H1 (cell line): ENCODE measurements at regions not wholly inside any gene's neighbourhood (a gene's known extent, or its start where the extent isn't known, plus 50 kb on each side); places are given as distances from the start of the nearest gene placed in this dataset.

ENCODE experiments used
- CTCF ChIA-PET: fragments of 300-600 bp; sonication (Branson Sonifier 250); formaldehyde crosslinking; loops from one replicate; lab custom pipeline; 2021; ENCODE audit not compliant: partially characterized antibody; lab: Charles Lee
- POLR2A ChIA-PET: fragments of 300-600 bp; sonication (Branson Sonifier 250); formaldehyde crosslinking; loops from one replicate; lab custom pipeline; 2021; ENCODE audit warnings: inconsistent platforms; ENCODE audit not compliant: partially characterized antibody; lab: Charles Lee
- DNase-seq, 2 experiments: peaks; one replicate each; pipeline versions ENCODE4 v3.0.0 to v3.0.0-alpha.2; 2010 to 2022; ENCODE audit warnings: low spot score in 2 of 2, low read depth in 1 of 2, mixed read lengths in 1 of 2
- FAIRE-seq: peaks from 2 replicates; lab custom pipeline; 2011; peaks lifted over from hg19 to GRCh38; lab: Jason Lieb, UNC
- H2AFZ ChIP-seq: 2 replicates; pipeline ENCODE4 v1.8.1; 2012; ENCODE audit warnings: low read length, inconsistent platforms
- H2AK5ac ChIP-seq: 2 replicates; pipeline ENCODE4 v1.6.1; 2013; ENCODE audit warnings: low read depth, low read length
- H2BK120ac ChIP-seq: replicated peaks from 2 replicates; pipeline ENCODE3; 2013; ENCODE audit warnings: low read depth, low read length, inconsistent platforms
- H2BK12ac ChIP-seq: 2 replicates; pipeline ENCODE4 v1.6.1; 2013; ENCODE audit warnings: low read depth, low read length
- H2BK15ac ChIP-seq: 2 replicates; pipeline ENCODE4 v1.6.1; 2013; ENCODE audit warnings: low read length
- H2BK20ac ChIP-seq: 2 replicates; pipeline ENCODE4 v1.6.1; 2013; ENCODE audit warnings: low read length
- H2BK5ac ChIP-seq: 2 replicates; pipeline ENCODE4 v1.6.1; 2013; ENCODE audit warnings: low read depth, low read length
- H3K14ac ChIP-seq: 2 replicates; pipeline ENCODE4 v1.6.1; 2013; ENCODE audit warnings: inconsistent platforms; ENCODE audit not compliant: insufficient read length
- H3K18ac ChIP-seq: 2 replicates; pipeline ENCODE4 v1.6.1; 2013; ENCODE audit warnings: low read length; ENCODE audit errors: extremely low read depth
- H3K23ac ChIP-seq: 2 replicates; pipeline ENCODE4 v1.6.1; 2013; ENCODE audit warnings: inconsistent platforms; ENCODE audit not compliant: insufficient read length
- H3K23me2 ChIP-seq: 2 replicates; pipeline ENCODE4 v1.6.1; 2013; ENCODE audit warnings: low read depth, low read length
- H3K27ac ChIP-seq: 2 replicates; pipeline ENCODE4 v1.6.1; 2011; ENCODE audit warnings: low read depth, low read length, inconsistent platforms
- H3K27me3 ChIP-seq, 4 experiments: replicated peaks in 1 of 4; 1 replicate in 1 of 4; 2 replicates in 3 of 4; pipeline versions ENCODE4 v1.6.1 to v1.8.1; 2011 to 2013; ENCODE audit warnings: low read length in 3 of 4, mild to moderate bottlenecking in 3 of 4, inconsistent platforms in 2 of 4, mixed read lengths in 2 of 4, moderate library complexity in 1 of 4; ENCODE audit not compliant: control insufficient read depth in 3 of 4, insufficient read depth in 3 of 4; ENCODE audit errors: extremely low read depth in 1 of 4
- H3K36me3 ChIP-seq, 4 experiments: 2 replicates each; pipeline versions ENCODE4 v1.6.1 to v1.8.1; 2011 to 2013; ENCODE audit warnings: mild to moderate bottlenecking in 4 of 4, low read length in 3 of 4, moderate library complexity in 2 of 4, control low read depth in 1 of 4, inconsistent platforms in 1 of 4; ENCODE audit not compliant: insufficient read depth in 4 of 4, control insufficient read depth in 2 of 4
- H3K4ac ChIP-seq: replicated peaks from 2 replicates; pipeline ENCODE3; 2013; ENCODE audit warnings: low read length, low read depth, mixed read lengths, inconsistent platforms; ENCODE audit not compliant: insufficient read length
- H3K4me1 ChIP-seq, 4 experiments: replicated peaks in 1 of 4; 1 replicate in 1 of 4; 2 replicates in 3 of 4; pipeline versions ENCODE4 v1.6.1 to v1.8.1; 2011 to 2013; ENCODE audit warnings: low read length in 3 of 4, inconsistent platforms in 2 of 4, mixed read lengths in 1 of 4; ENCODE audit not compliant: insufficient read depth in 4 of 4, control insufficient read depth in 3 of 4
- H3K4me2 ChIP-seq, 2 experiments: 2 replicates each; pipeline versions ENCODE4 v1.6.1 to v1.8.1; 2011 to 2013; ENCODE audit warnings: low read depth in 2 of 2, low read length in 2 of 2, control low read depth in 1 of 2, inconsistent platforms in 1 of 2, mild to moderate bottlenecking in 1 of 2; ENCODE audit not compliant: insufficient read depth in 1 of 2
- H3K4me3 ChIP-seq, 4 experiments: fragments of 200-600, 300-600 bp in 1 of 4; sonication (generic), shearing (Covaris generic), sonication (Bioruptor Twin) in 1 of 4; 2 replicates each; pipeline versions ENCODE4 v1.5.1 to v1.8.1; 2011 to 2016; ENCODE audit warnings: low read length in 4 of 4, low read depth in 3 of 4, control low read depth in 2 of 4, inconsistent platforms in 2 of 4, mild to moderate bottlenecking in 2 of 4, mixed read lengths in 1 of 4, moderate library complexity in 1 of 4; ENCODE audit not compliant: insufficient read depth in 2 of 4; ENCODE audit errors: extremely low read depth in 1 of 4
- H3K56ac ChIP-seq: replicated peaks from 2 replicates; pipeline ENCODE3; 2013; ENCODE audit warnings: low read depth, mild to moderate bottlenecking, mixed read lengths, low read length, inconsistent platforms; ENCODE audit not compliant: insufficient read length
- H3K79me1 ChIP-seq: 2 replicates; pipeline ENCODE4 v1.6.1; 2013; ENCODE audit warnings: low read depth, low read length, control low read depth
- H3K79me2 ChIP-seq, 2 experiments: 2 replicates each; pipeline versions ENCODE4 v1.6.1 to v1.8.1; 2012 to 2013; ENCODE audit warnings: low read length in 2 of 2, mild to moderate bottlenecking in 2 of 2, inconsistent platforms in 1 of 2; ENCODE audit not compliant: insufficient read depth in 2 of 2, control insufficient read depth in 1 of 2
- H3K9ac ChIP-seq, 4 experiments: replicated peaks in 1 of 4; 1 replicate in 1 of 4; 2 replicates in 3 of 4; pipeline versions ENCODE4 v1.6.1 to v1.8.1; 2011 to 2013; ENCODE audit warnings: low read depth in 3 of 4, low read length in 3 of 4, control low read depth in 2 of 4, mild to moderate bottlenecking in 2 of 4, moderate library complexity in 2 of 4, inconsistent platforms in 1 of 4; ENCODE audit errors: extremely low read depth in 1 of 4
- H3K9me3 ChIP-seq, 2 experiments: 2 replicates each; pipeline versions ENCODE4 v1.6.1 to v1.8.1; 2012 to 2013; ENCODE audit warnings: mild to moderate bottlenecking in 2 of 2, moderate library complexity in 2 of 2, control low read depth in 1 of 2, inconsistent platforms in 1 of 2, low read depth in 1 of 2, low read length in 1 of 2, mixed read lengths in 1 of 2; ENCODE audit not compliant: insufficient read depth in 2 of 2
- H4K20me1 ChIP-seq, 2 experiments: replicated peaks in 1 of 2; 2 replicates each; pipeline versions ENCODE3 to v1.8.1; 2011 to 2013; ENCODE audit warnings: inconsistent platforms in 2 of 2, low read length in 2 of 2, mild to moderate bottlenecking in 1 of 2; ENCODE audit not compliant: insufficient read depth in 2 of 2, control insufficient read depth in 1 of 2
- H4K5ac ChIP-seq: 2 replicates; pipeline ENCODE4 v1.6.1; 2013; ENCODE audit warnings: low read length, low read depth, mixed read lengths, inconsistent platforms; ENCODE audit not compliant: insufficient read length
- H4K8ac ChIP-seq: 2 replicates; pipeline ENCODE4 v1.8.0; 2013; ENCODE audit warnings: mild to moderate bottlenecking, moderate library complexity, low read length, inconsistent platforms; ENCODE audit not compliant: insufficient read depth; ENCODE audit errors: extremely low read depth
- H4K91ac ChIP-seq: replicated peaks from 2 replicates; pipeline ENCODE3; 2013; ENCODE audit warnings: low read length, mixed read lengths, inconsistent platforms; ENCODE audit not compliant: insufficient read length
- BACH1 ChIP-seq: IDR thresholded peaks from 2 replicates; pipeline ENCODE4 v1.6.1; 2012; ENCODE audit warnings: low read length, improper control_type of control experiment
- EGR1 ChIP-seq: IDR thresholded peaks from 2 replicates; pipeline ENCODE4 v1.6.1; 2011; ENCODE audit warnings: low read depth, low read length, borderline replicate concordance
- EZH2 ChIP-seq: fragments of 200-600 bp; sonication (generic); IDR thresholded peaks from 2 replicates; pipeline ENCODE4 v1.7.1; 2012; ENCODE audit warnings: low read depth, mild to moderate bottlenecking, moderate library complexity, low read length, inconsistent platforms; ENCODE audit not compliant: severe bottlenecking
- HDAC2 ChIP-seq, 2 experiments: fragments of 300-600 bp in 1 of 2; sonication (generic) in 1 of 2; IDR thresholded peaks; 2 replicates each; pipeline ENCODE4 v1.6.1; 2011 to 2012; ENCODE audit warnings: low read depth in 2 of 2, low read length in 2 of 2, mild to moderate bottlenecking in 2 of 2, moderate library complexity in 2 of 2, borderline replicate concordance in 1 of 2, inconsistent platforms in 1 of 2
- HDAC6 ChIP-seq: IDR thresholded peaks from one replicate; pipeline ENCODE4 v1.7.1; 2012; ENCODE audit warnings: low read depth, mild to moderate bottlenecking, inconsistent platforms, low read length, moderate library complexity
- NANOG ChIP-seq: IDR thresholded peaks from 2 replicates; pipeline ENCODE4 v1.6.1; 2011; ENCODE audit warnings: low read length, low read depth, mild to moderate bottlenecking, inconsistent platforms; ENCODE audit not compliant: insufficient read depth, poor library complexity, severe bottlenecking
- RAD21 ChIP-seq, 2 experiments: IDR thresholded peaks in 1 of 2; conservative IDR thresholded peaks in 1 of 2; 2 replicates each; pipeline ENCODE4 v1.6.1; 2011; ENCODE audit warnings: low read depth in 2 of 2, low read length in 2 of 2, improper control_type of control experiment in 1 of 2, inconsistent platforms in 1 of 2, mild to moderate bottlenecking in 1 of 2, moderate library complexity in 1 of 2
- WGBS, 2 experiments: shearing (Covaris generic) in 1 of 2; methylation state at CpG; one replicate each; pipeline versions ENCODE4 v1.1.6 to v1.1.7; 2013 to 2015; ENCODE audit warnings: low lambda C conversion rate in 2 of 2, mixed read lengths in 2 of 2, inconsistent platforms in 1 of 2, low coverage in 1 of 2, missing lambda C conversion rate in 1 of 2; ENCODE audit not compliant: insufficient replicate concordance in 2 of 2, insufficient coverage in 1 of 2, insufficient read length in 1 of 2; ENCODE audit errors: extremely low coverage in 1 of 2, missing lambda C conversion rate in 1 of 2; 5-methylcytosine and 5-hydroxymethylcytosine counted together

DNA sequence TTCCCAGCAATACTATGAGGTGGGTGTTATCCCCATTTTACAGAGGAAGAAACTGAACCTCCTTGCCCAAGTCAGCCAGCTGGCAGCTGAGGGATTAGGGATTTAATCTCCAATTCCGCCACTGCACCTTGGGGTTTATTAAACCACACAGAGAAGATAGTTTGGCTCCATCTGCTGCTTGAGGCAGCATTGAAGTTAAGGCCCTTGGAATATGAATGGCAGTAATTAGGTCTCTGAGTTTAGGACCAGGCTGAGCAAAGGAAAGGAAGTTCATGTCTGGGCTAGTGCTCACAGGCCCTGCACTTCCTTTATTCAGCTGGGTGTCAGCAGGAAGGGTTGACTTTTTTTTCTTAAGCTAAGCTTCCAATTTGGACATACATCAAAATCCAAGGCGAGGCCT lies 86.9 kb upstream of the GDNF start:
- Histone ChIP-seq H3K18ac (no peak overlapping the region), H3K9ac (no peak overlapping the region), H2BK15ac (no peak overlapping the region), H2BK12ac (no peak overlapping the region), H3K4me1 (no peaks in the 10 kb centered on the region), H3K27me3 (no peaks in the 10 kb centered on the region), H3K14ac (no peak overlapping the region), H3K79me1 (no peaks in the 10 kb centered on the region), H3K36me3 (no peaks in the 10 kb centered on the region), H3K27ac (no peak overlapping the region), H2BK120ac (no peak overlapping the region), H4K91ac (no peak overlapping the region), H3K4me2 (no peak overlapping the region), H3K4me3 (no peak overlapping the region), H4K20me1 (no peaks in the 10 kb centered on the region), H3K4ac (no peak overlapping the region), H2BK5ac (no peak overlapping the region), H3K79me2 (no peaks in the 10 kb centered on the region), H4K5ac (no peak overlapping the region), H3K23ac (no peak overlapping the region)
- ChIA-PET CTCF (interaction anchor here (0.6 to 2.0 kb wide), 3 partner anchors 17 to 266 kb away, joined by 3 to 6 read pairs (median 5); no protein-coding TSS in a partner anchor), POLR2A (no interaction called here)
- DNase-seq: no peak
- TF ChIP-seq HDAC2 (IDR thresholded peaks at IDR 0.05; ENCODE audit: borderline replicate concordance in 1 of 2, low read depth in 2 of 2, low read length in 2 of 2) (no peak), BACH1 (no peak), RAD21 (IDR thresholded peaks at IDR 0.05 in 1 of 2, conservative IDR thresholded peaks at IDR 0.05 in 1 of 2; ENCODE audit: low read depth in 2 of 2, low read length in 2 of 2) (peak; percentile 20 to 29; a peak in 3 of 4 replicates), EGR1 (no peak), HDAC6 (no peak), EZH2 (no peak), NANOG (no peak)
- TF ChIP-seq, all 59 proteins: peak for 1
- WGBS, 2 experiments: 93% methylated on average over 2 of the region's 2 CpGs; no CpG with 5 or more reads in 1 of the 2 experiments
- H2BK20ac ChIP-seq: no peak overlapping the region
- no peak overlapping the region for H3K56ac ChIP-seq
- no peaks in the 10 kb centered on the region for H3K23me2 ChIP-seq
- H3K9me3 ChIP-seq: no peaks in the 10 kb centered on the region
- no peak overlapping the region for H2AK5ac ChIP-seq
- FAIRE-seq: no peak
- no peak overlapping the region for H2AFZ ChIP-seq
- H4K8ac ChIP-seq: no peak overlapping the region
